ENCODE measurements at regions not wholly inside any gene's neighbourhood (a gene's known extent, or its start where the extent isn't known, plus 50 kb on each side); places are given as distances from the start of the nearest gene placed in this dataset.
"Not testable (repeated sequence)": the region's sequence is repeated elsewhere in the genome, so short reads cannot be mapped to it uniquely, and the experiment has no call there.

DNA sequence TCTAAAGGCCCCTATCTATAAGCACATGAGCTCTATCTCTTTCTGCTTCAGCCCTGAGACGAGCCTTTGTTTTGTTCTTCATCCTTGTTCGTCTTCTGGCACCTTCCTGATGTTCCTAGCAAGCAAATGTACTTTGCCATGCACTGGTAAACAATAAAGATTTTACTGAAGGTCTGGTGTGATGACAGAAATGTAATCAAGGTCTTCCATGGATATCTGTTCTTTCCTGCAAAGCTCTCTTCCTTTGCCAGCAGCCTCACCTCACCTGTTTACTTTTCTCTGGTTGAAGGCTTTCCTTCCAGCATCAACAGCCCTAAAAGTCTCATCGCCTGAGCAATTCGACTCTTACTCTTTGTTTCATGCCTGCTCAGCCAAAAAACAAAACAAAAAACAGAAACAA, 330.3 kb downstream of the PCNX1 start:
- DNase-seq (ENCODE audit: low read depth in 3 of 3, low spot score in 1 of 3) = no peak

DNA sequence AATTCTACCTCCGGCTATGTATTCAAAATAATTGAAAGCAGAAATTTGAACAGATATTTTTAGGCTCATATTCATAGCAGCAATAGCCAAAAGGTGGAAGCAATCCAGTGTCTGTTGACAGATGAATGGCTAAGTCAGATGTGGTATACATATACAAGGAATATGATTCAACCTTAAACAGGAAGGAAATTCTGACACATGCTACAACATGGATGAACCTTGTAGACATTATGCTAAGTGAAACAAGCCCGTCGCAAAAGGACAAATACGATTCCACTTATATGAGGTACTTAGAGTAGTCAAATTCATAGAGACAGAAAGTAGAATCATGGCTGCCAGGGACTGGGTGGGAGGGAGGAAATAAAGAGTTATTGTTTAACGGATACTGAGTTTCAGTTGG, 331.6 kb downstream of the PCNX1 start:
- DNase-seq (ENCODE audit: low read depth in 3 of 3, low spot score in 1 of 3) = no peak

DNA sequence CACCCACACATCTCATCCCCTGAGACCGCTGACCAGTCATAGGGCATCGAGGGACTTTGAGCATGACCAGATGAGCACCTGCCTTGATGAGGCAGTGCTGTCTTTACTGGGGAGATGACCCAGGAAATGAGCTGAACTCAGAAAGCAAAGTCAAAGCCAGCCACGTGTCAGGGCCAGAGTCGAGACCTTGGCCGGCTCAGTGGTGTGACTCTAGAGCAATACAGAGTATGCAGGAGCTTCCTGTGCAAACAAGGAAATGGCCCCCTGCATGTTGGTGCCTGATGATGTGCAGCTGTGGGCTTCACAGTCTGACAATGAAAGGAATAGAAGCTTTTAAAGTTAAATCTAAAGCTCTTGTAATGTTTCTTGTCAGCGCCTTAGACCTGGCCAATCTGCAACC, 332.9 kb downstream of the PCNX1 start:
- DNase-seq (ENCODE audit: low read depth in 3 of 3, low spot score in 1 of 3) = no peak

DNA sequence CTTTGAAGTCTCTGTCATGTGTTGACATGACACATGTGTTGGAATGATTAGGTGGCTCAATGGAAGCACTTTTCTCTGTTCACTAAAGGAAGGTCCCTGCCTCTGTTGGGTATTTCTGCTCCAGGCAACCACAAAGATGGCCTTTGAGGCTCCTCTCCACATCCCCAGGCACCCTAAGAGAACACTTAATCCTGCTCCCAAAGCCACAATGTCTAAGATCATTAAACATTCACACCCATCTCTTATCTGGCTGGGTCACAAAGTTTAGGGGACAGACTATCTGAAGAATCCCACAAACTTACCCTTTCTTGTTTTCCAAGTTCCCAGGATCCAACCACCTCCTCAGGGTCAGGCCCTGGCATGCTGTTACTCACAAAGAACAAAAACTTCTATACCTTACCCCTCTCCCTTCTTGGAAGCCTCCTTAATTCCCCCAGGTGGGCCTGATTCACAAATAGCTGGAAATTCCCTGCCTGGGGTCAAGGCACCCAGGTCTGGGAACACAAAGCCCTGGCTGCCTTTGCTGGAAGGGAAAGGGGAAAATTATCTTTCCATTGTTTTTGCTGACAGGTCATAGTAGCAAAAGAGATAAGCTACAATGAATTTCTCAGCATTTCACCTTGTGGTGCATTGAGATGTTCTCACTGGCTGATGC, 333.7 kb downstream of the PCNX1 start:
- no peak for DNase-seq (ENCODE audit: low read depth in 3 of 3, low spot score in 1 of 3)

DNA sequence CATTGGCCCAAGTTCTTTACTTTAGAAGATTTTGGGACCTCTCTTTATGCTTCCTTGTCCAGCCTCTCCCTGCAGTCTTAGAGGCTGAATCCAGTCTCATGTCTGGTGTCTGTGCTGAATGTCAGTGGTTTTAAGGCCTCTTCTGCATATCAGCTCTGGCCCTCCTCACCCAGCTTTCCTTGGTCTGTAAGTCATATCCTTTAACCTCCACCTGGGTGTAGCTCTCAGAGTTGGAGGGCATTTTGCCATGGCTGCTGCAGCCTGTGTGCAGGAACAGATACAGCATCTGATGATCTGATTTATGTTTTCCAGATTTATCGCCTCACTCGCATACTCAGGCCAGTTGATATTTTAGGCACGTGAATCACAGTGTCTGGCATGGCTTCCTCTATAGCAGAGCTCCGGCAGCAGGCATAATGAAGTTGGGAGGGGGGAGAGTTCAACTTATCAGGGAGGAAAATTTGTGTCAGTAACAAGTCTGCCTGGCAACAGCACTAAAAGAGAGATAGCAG, 335.0 kb downstream of the PCNX1 start:
- no peak for DNase-seq (ENCODE audit: low read depth in 3 of 3, low spot score in 1 of 3)

DNA sequence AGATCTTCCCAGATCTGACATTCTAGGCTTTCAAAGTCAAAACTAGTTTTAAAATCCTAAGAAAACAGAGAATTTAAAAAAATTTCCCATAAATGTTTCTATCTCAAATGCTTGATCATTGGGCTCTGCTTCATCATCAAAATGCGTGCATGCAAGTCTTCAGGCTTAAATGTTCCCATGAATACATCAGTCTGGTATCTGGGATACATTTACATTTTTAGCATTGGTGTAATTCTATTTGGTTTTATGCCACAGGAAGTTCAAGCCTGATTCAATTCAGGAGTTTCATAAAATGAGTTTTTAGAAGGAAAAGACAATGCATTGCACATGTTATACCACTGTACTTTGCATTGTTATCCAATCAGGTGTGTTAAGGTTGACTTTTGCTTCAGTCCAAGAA, 336.4 kb downstream of the PCNX1 start:
- no peak for DNase-seq (ENCODE audit: low read depth in 3 of 3, low spot score in 1 of 3)

DNA sequence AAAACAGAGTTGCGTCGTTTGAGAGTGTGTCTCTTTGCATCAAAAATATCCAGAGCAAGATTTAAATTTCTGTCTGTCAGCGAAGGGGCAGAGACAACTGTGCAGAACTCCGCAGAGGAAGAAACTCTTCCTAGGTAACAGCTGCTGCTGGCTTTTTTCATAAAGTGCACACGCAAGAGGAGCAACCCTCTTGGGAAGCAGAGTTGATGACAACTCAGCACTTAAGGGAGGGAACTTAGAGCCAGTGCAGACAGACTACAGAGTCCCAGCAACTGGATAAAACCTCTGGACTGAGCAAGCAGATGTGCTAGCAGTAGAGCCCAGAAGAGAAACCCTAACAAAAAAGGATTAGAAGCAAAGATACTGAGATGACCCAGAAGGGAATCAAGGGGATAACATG, 337.1 kb downstream of the PCNX1 start:
- DNase-seq (ENCODE audit: low read depth in 3 of 3, low spot score in 1 of 3) = no peak

DNA sequence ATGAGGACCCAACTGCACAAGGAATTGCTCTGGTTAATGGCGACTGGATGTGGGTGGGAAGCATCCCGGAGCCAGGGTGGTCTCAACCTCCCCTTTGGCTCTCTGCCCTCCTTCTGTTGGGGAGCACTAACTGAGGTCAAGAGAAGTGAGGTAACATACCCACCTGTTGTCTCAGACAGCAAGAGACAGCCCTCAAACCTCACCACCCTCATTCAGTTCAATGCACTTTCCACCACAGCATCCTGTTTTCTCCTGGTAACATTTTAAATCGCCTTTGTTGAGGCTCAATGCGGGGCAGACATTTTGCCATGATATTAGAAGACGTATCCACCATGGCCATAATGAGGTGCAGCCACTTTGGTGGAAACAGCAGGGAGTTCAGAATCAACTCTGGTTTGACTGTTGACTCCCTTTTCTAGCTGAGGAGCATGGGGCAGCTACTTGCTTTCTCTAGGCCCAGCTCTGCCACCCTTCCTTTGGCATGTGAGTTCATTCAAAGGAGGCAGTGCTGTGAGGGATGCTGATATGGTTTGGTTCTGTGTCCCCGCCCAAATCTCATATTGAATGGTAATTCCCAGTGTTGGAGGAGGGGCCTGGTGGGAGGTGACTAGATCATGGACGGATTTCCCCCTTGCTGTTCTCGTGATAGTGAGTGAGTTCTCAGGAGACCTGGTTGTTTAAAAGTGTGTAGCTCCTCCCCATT, 338.6 kb downstream of the PCNX1 start:
- DNase-seq (ENCODE audit: low read depth in 3 of 3, low spot score in 1 of 3) = no peak

DNA sequence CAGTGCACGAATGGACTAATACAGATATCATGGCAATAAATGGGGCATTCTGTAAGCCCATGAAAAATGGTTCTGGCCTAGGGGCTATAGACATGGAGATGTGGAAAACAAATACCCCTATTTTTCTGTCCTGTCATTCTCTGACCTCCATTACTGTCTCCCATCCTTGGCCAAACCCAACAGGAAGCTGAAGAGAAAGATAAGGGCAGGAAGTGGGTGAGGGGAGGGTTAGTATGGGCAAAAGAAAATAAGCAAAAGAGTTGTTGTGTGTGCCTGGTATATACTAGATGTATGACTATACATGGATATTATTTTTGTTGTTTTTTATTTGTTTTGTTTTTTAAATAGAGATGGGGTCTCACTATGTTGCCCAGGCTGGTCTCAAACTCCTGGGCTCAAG, 339.3 kb downstream of the PCNX1 start:
- DNase-seq (ENCODE audit: low read depth in 3 of 3, low spot score in 1 of 3) = no peak

DNA sequence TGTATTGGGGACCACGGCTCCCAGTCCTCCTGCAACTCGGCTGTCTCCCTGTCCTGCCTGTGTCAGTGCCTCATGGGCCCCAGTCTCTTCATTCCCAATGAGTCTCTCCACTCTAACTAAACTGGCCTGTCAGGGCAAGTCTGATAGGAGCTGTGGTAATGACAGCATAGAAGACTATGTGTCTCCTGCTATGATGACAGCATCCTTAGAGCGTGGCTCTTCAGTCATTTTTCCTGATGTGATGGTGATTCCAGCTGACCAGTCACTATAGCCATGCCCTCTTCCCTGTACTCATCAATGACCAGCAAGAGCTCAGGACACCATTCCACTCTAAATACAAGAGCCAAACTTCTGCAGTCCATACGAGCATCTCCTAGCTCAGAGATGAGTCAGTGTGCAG, 339.8 kb downstream of the PCNX1 start:
- DNase-seq (ENCODE audit: low read depth in 3 of 3, low spot score in 1 of 3) = no peak

DNA sequence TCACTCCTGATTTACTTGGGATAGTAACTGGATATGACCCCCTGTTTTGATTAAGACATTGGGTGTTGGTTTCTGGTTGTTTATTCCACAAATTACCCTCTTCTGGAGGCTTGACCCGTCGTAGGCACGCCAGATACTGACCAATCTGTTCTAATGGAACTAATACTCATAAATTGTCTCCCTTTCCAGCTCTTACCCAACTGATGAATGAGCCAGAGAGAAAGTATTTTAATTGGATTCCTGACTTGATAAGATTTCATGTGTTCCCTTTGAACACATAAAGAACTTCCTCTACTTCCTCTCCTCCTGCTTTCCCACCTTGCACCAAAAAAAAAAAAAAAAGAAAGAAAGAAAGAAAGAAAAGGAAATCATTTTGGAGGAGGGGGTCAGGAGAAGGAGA, 340.9 kb downstream of the PCNX1 start:
- DNase-seq (ENCODE audit: low read depth in 3 of 3, low spot score in 1 of 3) = no peak

DNA sequence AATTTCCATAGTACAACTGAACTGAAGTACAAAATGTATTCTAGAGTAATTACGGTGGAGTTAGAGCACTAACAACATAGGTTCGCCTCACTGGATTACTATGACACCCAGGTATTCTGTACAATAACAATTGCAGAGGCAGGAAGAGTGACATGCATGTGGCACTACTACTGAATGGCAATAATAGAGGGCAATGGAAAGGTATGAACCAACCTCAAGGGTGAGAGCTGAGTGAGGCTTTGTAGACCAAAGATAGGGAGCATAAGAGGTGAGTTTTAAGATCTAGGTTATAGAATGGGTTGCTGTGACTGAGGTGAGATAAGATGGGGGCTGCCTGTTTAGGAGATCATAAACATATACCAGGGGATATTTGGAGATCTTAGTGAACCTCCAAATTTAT, 343.1 kb downstream of the PCNX1 start:
- no peak for DNase-seq (ENCODE audit: low read depth in 3 of 3, low spot score in 1 of 3)

DNA sequence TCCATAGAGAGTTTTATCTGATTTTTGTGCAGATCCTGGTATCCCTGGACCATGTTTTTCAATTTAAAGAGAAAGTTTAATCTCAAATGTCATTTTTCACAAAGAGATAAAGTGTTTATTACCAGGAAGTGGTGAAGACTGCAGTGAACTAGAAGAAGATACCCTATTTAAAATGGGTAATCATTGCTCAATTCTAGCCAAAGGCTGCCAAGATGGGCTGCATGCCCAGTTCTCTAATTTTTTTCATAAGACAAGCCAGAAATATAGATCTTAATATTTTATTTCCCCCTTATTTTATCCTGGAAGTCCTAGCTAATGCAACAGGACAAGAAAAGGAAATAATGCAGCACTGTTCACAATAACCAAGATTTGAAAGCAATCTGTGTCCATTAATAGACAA, 343.5 kb downstream of the PCNX1 start:
- DNase-seq (ENCODE audit: low read depth in 3 of 3, low spot score in 1 of 3) = no peak

DNA sequence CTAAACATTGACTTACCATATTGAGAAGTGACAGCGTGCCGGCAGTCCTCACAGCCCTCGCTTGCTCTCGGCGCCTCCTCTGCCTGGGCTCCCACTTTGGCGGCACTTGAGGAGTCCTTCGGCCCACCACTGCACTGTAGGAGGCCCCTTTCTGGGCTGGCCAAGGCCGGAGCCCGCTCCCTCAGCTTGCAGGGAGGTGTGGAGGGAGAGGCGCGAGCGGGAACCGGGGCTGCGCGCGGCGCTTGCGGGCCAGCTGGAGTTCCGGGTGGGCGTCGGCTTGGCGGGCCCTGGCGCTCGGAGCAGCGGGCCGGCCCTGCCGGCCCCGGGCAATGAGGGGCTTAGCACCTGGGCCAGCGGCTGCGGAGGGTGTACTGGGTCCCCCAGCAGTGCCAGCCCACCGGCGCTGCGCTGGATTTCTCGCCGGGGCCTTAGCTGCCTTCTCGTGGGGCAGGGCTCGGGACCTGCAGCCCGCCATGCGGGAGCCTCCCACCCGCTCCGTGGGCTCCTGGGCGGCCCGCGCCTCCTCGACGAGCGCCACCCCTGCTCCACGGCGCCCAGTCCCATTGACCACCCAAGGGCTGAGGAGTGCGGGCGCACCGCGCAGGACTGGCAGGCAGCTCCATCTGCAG, 346.9 kb downstream of the PCNX1 start:
- DNase-seq (ENCODE audit: low read depth in 3 of 3, low spot score in 1 of 3) = not testable (repeated sequence)

DNA sequence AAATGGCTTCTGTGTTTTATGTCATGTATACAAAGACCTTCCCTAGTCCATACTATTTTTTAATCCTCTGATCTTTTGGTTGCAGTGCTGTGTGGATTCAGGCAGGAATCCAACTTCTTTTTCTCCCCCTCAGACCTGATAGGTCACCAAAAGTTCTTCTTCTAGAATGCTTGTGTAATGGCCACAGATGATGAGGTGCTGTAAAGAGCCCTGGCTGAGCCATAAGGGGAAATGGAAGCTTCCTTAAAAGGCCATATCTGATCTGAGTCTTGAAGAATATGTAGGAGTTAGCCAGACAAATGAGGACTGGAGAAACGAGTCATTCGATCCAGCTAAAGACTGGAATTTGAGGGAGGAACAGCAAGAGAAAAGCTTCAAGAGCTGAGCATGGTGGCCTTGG, 353.9 kb downstream of the PCNX1 start:
- DNase-seq (ENCODE audit: low read depth in 3 of 3, low spot score in 1 of 3) = no peak

DNA sequence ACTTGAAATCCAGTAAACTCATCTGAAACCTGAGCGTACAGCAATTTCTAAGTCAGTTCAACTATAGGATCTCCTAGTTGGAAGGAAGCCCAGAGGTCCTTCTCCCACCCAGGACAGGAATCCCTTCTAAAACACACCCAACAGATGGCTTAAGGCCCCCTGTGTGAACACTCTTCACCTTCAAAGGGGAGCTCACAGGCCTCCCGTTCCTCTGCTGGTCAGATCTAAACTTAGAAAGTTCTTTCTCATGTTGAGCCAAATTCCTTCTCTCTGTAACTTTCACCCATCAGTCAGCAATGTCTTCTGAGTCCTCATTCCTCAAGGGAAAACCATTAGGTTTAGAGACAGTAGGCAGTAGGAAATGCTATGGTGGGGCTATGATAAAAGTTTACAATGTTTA, 355.2 kb downstream of the PCNX1 start:
- no peak for DNase-seq (ENCODE audit: low read depth in 3 of 3, low spot score in 1 of 3)

DNA sequence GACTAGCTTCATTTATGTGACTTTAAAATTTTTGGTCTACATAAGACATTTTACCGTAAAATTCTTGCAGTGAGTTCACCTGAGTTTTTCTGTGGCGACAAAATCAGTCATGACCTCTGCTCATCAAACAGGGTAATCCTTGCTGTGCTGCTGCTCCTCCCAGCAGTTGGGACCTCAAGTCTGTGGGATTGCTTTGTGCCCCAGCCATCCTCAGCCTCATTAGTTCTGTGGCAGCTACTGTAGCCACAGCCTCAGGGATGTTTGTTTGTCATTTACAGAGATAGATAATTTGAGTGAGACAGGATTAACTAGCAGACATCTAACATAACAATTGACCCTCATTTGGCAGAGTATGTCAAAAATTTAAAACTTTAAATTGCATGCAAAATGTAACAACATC, 357.0 kb downstream of the PCNX1 start:
- no peak for DNase-seq (ENCODE audit: low read depth in 3 of 3, low spot score in 1 of 3)

DNA sequence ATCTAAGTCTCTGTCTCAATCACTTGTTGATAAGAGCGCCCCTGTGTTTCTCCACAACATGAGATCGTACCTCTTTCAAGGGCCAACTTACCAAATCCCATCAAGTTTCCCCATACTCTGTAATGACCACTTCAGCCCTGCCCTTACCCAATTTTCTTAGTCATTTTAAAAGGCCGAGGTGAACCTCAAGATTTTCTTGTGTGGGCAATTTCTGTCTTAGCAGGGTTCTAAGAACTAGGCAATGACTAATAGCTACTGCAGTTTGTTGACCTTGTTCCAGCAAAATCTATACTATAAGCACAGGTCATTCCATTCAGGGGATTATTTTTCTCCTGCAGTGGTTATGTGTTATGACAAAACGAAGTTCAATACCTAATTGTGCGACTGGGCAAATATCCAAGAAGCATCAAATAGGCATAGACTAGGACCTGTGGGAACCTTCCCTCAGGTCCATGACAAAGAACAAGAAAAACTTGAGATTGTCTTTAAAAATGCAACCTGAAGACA, 359.8 kb downstream of the PCNX1 start:
- no peak for DNase-seq (ENCODE audit: low read depth in 3 of 3, low spot score in 1 of 3)

DNA sequence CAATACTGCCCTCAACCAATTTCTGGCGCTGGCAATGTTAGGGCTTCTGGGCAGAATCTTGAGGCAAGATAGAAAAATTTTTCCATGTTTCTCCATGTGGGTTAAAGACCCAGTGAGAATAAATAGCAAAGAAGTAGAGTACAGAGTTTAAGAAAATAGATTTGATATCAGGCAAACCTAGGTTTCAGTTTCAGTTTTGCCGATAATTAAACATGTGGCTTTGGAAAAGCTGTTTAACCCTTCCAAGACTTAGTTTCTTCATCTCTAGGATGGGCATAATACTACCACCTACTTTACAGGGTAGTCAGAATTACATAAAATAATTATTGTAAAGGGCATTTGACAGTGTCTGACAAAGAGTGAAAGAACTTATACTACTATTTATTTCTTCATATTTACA, 360.4 kb downstream of the PCNX1 start:
- DNase-seq (ENCODE audit: low read depth in 3 of 3, low spot score in 1 of 3) = no peak

DNA sequence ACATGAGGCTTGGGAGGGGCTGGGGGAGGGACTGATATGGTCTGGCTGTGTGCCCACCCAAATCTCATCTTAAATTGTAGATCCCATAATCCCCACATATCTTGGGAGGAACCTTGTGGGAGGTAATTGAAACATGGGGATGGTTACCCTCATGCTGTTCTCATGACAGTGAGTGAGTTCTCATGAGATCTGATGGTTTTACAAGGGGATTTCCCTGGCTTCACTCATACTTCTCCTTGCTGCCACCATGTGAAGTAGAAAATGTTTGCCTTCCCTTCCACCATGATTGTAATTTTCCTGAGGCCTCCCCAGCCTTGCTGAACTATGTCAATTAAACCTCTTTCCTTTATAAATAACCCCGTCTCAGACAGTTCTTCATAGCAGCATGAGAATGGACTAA, 362.9 kb downstream of the PCNX1 start:
- DNase-seq (ENCODE audit: low read depth in 3 of 3, low spot score in 1 of 3) = no peak

DNA sequence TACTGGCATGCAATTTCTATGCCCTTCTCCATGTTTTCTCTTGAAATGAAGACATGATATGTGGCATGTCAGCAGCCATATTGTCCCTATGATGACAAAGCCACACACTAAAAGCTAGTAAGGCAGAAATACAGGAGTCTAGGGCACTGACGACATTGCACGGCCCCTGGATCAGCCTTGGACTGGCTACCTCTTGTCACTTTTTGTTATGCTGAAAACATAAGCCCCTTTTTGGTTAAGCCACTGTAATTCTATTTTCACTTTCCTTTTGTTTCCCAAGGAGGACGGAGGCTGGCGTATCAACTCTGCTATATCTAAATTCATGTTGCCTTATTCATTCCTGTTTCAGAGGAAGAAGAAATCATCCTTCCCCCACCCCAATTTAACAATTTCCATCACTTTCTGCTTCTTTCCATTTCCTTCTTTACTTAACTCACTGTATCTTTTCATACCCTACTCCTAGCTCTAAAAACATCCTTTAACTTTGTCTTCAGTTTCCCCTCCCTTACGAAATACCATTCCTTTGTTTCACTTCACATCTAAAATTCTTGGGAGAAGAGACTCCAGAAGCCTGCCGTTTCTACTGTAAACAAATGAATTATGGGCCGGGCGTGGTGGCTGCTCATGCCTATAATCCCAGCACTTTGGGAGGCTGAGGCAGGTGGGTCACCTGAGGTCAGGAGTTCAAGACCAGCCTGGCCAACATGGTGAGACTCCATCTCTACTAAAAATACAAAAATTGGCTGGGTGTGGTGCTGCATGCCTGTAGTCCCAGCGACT, 364.1 kb downstream of the PCNX1 start:
- no peak for DNase-seq (ENCODE audit: low read depth in 3 of 3, low spot score in 1 of 3)

DNA sequence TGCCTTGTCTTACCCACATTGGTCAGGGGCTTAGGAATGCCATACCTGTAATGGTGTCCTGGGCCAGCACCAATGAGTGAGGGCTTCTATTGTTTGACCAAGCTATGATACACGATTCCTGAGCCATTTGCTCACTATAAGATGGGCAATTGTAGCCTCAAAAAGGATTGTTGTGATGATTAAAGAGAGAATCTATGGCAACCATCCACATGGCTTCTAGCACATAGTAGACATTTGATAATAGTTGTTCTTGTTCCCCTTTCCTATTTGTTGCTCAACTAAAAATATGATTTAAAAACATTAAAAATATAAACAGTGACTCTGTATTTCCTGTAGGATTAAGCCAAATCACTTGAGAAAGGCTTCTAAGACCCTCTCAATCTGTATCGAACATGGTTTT, 366.1 kb downstream of the PCNX1 start:
- no peak for DNase-seq (ENCODE audit: low read depth in 3 of 3, low spot score in 1 of 3)
